Mesodermal cell (in vitro differentiated cells): ENCODE measurements at regions not wholly inside any gene's neighbourhood (a gene's known extent, or its start where the extent isn't known, plus 50 kb on each side); places are given as distances from the start of the nearest gene placed in this dataset.

Experiments
- H3K27ac ChIP-seq: 2 replicates; pipeline ENCODE4 v1.7.0; 2013; ENCODE audit warnings: mild to moderate bottlenecking, low read depth, low read length, moderate library complexity; ENCODE audit not compliant: severe bottlenecking
- H3K36me3 ChIP-seq: 2 replicates; pipeline ENCODE4 v1.7.1; 2013; ENCODE audit warnings: mild to moderate bottlenecking, low read length, moderate library complexity; ENCODE audit not compliant: control insufficient read depth, insufficient read depth
- H3K4me1 ChIP-seq: one replicate; pipeline ENCODE4 v1.7.1; 2013; ENCODE audit warnings: mild to moderate bottlenecking, low read length; ENCODE audit not compliant: insufficient read depth, control insufficient read depth, poor library complexity, severe bottlenecking
- H3K4me3 ChIP-seq: 2 replicates; pipeline ENCODE4 v1.7.0; 2013; ENCODE audit warnings: low read length, control low read depth, mild to moderate bottlenecking; ENCODE audit not compliant: insufficient read depth, poor library complexity, severe bottlenecking; ENCODE audit errors: extremely low read depth
- H3K9me3 ChIP-seq: 2 replicates; pipeline ENCODE4 v1.7.1; 2013; ENCODE audit warnings: mild to moderate bottlenecking, low read length, moderate library complexity; ENCODE audit not compliant: control insufficient read depth
- WGBS, 2 experiments: methylation state at CpG; one replicate each; pipeline ENCODE4 v1.1.5; 2013; ENCODE audit warnings: missing lambda C conversion rate in 2 of 2; ENCODE audit not compliant: insufficient coverage in 2 of 2; 5-methylcytosine and 5-hydroxymethylcytosine counted together

DNA sequence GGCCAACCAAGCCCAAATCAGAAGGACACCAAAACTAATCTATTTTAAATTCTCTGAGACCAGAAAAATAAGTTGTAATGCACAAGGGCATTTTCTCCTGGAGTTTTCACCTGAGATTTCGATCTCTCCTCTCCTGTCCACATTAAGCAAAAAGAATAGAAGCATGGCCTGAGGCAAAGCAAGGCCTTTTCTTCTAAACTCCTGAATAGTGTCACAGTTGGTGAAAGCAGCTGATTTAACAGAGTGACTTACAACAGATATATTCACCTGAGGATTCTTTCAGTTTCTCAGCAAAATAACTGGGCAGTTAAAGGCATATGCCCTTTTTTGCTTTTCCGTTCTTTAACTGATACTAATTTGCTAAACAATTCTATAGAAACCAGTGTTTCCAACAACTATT, 547.7 kb downstream of the EFNA5 start:
- no peaks in the 10 kb centered on the region for H3K9me3 ChIP-seq
- no peak overlapping the region for H3K4me3 ChIP-seq
- no peak overlapping the region for H3K27ac ChIP-seq
- no peaks in the 10 kb centered on the region for H3K4me1 ChIP-seq
- no peaks in the 10 kb centered on the region for H3K36me3 ChIP-seq
- 88 to 91% methylated on average over 1 of the region's 2 CpGs for WGBS, 2 experiments

DNA sequence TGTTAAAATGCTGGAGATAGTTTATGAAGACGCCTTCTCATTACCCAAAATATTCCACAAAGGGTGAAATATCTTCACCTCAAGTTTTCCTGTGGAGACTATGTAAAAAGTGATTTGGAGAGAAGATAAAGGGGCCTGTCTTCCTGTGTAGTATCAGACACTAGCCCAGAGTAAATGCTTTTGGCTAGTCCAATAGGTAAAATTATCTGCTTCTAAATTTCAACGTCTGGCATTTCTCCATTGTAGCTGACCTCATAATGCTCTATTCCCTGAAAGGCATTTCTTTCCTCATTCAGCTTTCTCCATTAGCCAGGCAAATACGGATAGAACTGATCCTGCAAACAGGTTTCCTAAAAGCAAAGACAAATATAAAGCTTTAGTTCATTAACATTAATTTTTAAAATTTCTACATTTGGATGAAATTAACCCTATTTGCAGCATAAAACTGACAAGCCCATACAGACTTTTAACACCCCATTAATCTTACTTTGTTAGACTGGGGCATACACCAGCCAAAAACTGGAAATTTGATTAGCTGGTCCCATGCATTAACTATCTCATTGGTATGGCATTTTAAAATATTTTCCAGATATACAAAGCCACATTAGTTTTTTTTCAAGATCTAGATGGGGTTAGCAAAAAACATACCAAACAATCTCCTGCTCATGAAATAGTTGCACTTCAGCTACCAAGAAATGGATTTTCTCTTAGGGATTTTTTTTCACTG, 548.8 kb downstream of the EFNA5 start:
- WGBS, 2 experiments: 82% methylated on average over 1 of the region's 3 CpGs; no CpG with 5 or more reads in 1 of the 2 experiments
- H3K4me1 ChIP-seq: no peaks in the 10 kb centered on the region
- no peaks in the 10 kb centered on the region for H3K9me3 ChIP-seq
- H3K27ac ChIP-seq: no peak overlapping the region
- no peak overlapping the region for H3K4me3 ChIP-seq
- H3K36me3 ChIP-seq: no peaks in the 10 kb centered on the region

- no peaks in the 10 kb centered on the region for H3K36me3 ChIP-seq
- no peak overlapping the region for H3K27ac ChIP-seq
- no peaks in the 10 kb centered on the region for H3K4me1 ChIP-seq
- 40% methylated on average over 1 of the region's 2 CpGs; no CpG with 5 or more reads in 1 of the 2 experiments for WGBS, 2 experiments
- no peaks in the 10 kb centered on the region for H3K9me3 ChIP-seq
- no peak overlapping the region for H3K4me3 ChIP-seq
These were observed 551.1 kb downstream of the EFNA5 start for GRCh38 chr5:107119656-107120055.

GRCh38 chr5:107118184-107119019, 552.3 kb downstream of the EFNA5 start:
- Histone ChIP-seq H3K4me1 (no peaks in the 10 kb centered on the region), H3K36me3 (no peaks in the 10 kb centered on the region), H3K27ac (no peak overlapping the region), H3K9me3 (no peaks in the 10 kb centered on the region), H3K4me3 (no peak overlapping the region)
- 25 to 27% methylated on average over 5 of the region's 6 CpGs for WGBS, 2 experiments

DNA sequence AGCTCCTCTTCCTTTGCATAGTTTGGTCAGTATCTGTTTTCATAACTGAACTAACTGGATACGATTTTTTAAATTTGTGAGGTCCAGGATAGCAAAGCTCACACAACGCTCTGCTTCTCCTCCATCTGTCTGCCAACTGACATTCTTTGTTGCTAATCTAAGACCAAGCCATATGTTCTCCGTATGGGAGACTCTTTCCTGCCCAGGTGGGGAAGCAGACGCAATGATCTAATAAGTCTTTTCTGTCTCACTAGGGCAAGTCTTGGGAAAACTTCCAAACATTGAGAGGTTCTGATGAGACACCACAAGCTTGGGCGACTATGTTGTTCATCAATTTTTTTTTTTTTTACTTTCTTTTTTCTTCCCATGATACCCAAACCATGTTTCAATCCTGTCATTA, 558.5 kb downstream of the EFNA5 start:
- H3K36me3 ChIP-seq: no peaks in the 10 kb centered on the region
- WGBS, 2 experiments: 88% methylated on average over 5 of the region's 5 CpGs
- H3K4me3 ChIP-seq: no peak overlapping the region
- no peaks in the 10 kb centered on the region for H3K9me3 ChIP-seq
- no peak overlapping the region for H3K27ac ChIP-seq
- H3K4me1 ChIP-seq: no peaks in the 10 kb centered on the region

DNA sequence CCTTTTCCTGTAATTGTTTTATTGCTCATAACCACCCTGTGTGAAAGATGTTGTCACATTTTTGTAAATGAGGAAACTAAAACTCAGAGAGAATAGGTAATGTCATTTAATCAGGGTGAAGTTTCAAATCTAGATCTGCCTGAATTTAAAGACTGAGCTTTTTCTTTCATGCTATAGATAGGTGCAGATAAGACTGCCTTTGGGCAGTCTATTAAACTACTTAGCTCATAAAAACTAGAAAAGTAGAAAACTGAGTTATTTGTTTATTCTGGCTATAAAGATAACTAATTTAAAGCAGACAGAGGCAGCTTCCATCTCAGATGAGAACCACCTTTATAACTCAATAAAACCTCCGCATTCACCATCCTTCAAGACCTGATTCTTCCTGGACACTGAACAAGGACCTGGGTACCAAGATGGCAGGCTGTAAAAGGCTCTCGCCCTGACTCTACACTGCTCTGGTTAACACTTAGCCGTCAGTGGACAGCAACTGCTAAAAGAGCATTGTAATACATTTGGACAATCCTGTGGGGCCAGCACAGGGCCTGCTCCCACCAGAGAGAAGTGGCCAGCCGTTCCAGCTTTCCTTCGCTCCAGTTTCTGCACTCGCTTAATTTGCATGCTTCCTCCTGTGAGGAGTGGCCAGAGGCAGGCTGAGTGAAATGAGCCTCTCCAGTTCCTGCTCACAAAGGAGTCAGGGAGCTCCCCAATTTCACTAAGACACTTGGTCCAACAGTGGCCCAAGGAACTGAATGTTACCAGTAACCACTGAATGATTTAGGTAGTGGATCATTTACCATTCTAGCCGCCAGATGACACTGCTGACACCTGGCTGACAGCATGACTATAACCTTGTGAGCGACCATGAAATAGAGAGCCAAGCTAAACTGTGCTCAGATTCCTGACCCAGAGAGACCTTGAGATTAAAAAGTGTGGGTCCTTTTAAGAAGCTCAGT, 566.4 kb downstream of the EFNA5 start:
- H3K4me1 ChIP-seq: no peaks in the 10 kb centered on the region
- H3K36me3 ChIP-seq: no peaks in the 10 kb centered on the region
- no peak overlapping the region for H3K27ac ChIP-seq
- no peak overlapping the region for H3K4me3 ChIP-seq
- 75 to 89% methylated on average over 6 to 8 of the region's 8 CpGs for WGBS, 2 experiments
- H3K9me3 ChIP-seq: no peaks in the 10 kb centered on the region

- no CpG with 5 or more reads among the region's 3 CpGs for WGBS, 2 experiments
- H3K9me3 ChIP-seq: no peaks in the 10 kb centered on the region
- no peak overlapping the region for H3K4me3 ChIP-seq
- H3K27ac ChIP-seq: no peak overlapping the region
- H3K36me3 ChIP-seq: no peaks in the 10 kb centered on the region
- H3K4me1 ChIP-seq: no peaks in the 10 kb centered on the region
These were observed 567.2 kb downstream of the EFNA5 start for GRCh38 chr5:107103522-107103921.

- Histone ChIP-seq H3K27ac (no peak overlapping the region), H3K4me3 (no peak overlapping the region), H3K4me1 (no peaks in the 10 kb centered on the region), H3K36me3 (no peaks in the 10 kb centered on the region), H3K9me3 (no peaks in the 10 kb centered on the region)
- WGBS, 2 experiments: 92 to 94% methylated on average over 2 of the region's 3 CpGs
These were observed 570.6 kb downstream of the EFNA5 start for GRCh38 chr5:107100121-107100520.

GRCh38 chr5:107099506-107099905, 571.2 kb downstream of the EFNA5 start:
- 92 to 94% methylated on average over 2 to 3 of the region's 4 CpGs for WGBS, 2 experiments
- no peaks in the 10 kb centered on the region for H3K4me1 ChIP-seq
- no peak overlapping the region for H3K27ac ChIP-seq
- no peak overlapping the region for H3K4me3 ChIP-seq
- H3K9me3 ChIP-seq: peaks cover 2% of the 10 kb centered on the region
- H3K36me3 ChIP-seq: no peaks in the 10 kb centered on the region

DNA sequence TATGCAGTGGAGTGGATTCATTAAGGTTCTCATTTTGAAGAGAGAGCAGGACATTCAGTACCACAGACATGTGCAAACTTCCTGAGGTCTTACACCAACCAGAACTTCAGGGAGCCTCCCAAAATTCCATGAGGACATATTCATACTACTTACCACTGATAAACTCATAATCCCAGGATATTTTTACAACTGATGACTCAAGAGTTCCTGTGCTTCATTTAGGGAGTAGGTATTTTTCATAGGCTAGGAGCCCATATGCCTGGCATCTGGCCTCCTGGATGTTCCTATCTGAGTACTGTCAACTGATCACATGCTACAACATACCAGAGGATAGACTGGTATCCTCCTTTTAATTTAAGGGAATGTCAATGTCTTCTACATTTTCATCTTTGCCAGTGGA, 578.0 kb downstream of the EFNA5 start:
- H3K27ac ChIP-seq: no peak overlapping the region
- no peaks in the 10 kb centered on the region for H3K4me1 ChIP-seq
- no peak overlapping the region for H3K4me3 ChIP-seq
- H3K36me3 ChIP-seq: no peaks in the 10 kb centered on the region
- H3K9me3 ChIP-seq: peaks cover 14% of the 10 kb centered on the region
